IMR-90 (cell line): ENCODE measurements at regions not wholly inside any gene's neighbourhood (a gene's known extent, or its start where the extent isn't known, plus 50 kb on each side); places are given as distances from the start of the nearest gene placed in this dataset.

Experiments
- BHLHE40 ChIP-seq: fragments of 150-350 bp; IDR thresholded peaks from 2 replicates; pipeline ENCODE4 v1.6.1; 2016; ENCODE audit warnings: mild to moderate bottlenecking, low read depth, low read length
- CEBPB ChIP-seq: IDR thresholded peaks from 2 replicates; pipeline ENCODE4 v1.6.1; 2012; ENCODE audit warnings: low read depth, low read length, improper control_type of control experiment
- MXI1 ChIP-seq: IDR thresholded peaks from 2 replicates; pipeline ENCODE4 v1.6.1; 2012; ENCODE audit warnings: low read depth, mild to moderate bottlenecking, low read length, moderate library complexity, borderline replicate concordance
- POLR2A ChIP-seq: IDR thresholded peaks from 2 replicates; pipeline ENCODE4 v1.6.1; 2012; ENCODE audit warnings: mild to moderate bottlenecking, low read depth, low read length
- RAD21 ChIP-seq: IDR thresholded peaks from 2 replicates; pipeline ENCODE4 v1.6.1; 2012; ENCODE audit warnings: low read length, improper control_type of control experiment
- RCOR1 ChIP-seq: IDR thresholded peaks from 2 replicates; pipeline ENCODE4 v1.6.1; 2012; ENCODE audit warnings: mild to moderate bottlenecking, low read length, improper control_type of control experiment; ENCODE audit not compliant: insufficient replicate concordance
- RFX5 ChIP-seq: IDR thresholded peaks from 2 replicates; pipeline ENCODE4 v1.8.0; 2012; ENCODE audit warnings: low read depth, mild to moderate bottlenecking, low read length, moderate library complexity
- TF ChIP-seq, protein P1 (sequence below): conservative IDR thresholded peaks from 2 replicates; pipeline ENCODE4 v1.5.1; 2012; ENCODE audit warnings: mild to moderate bottlenecking, low read depth, low read length, improper control_type of control experiment
- TF ChIP-seq, protein P2 (sequence below): fragments of 150-350 bp; IDR thresholded peaks from 2 replicates; pipeline ENCODE4 v1.6.1; 2017; ENCODE audit warnings: mild to moderate bottlenecking, antibody characterized with exemption, low read length, low read depth

DNA sequence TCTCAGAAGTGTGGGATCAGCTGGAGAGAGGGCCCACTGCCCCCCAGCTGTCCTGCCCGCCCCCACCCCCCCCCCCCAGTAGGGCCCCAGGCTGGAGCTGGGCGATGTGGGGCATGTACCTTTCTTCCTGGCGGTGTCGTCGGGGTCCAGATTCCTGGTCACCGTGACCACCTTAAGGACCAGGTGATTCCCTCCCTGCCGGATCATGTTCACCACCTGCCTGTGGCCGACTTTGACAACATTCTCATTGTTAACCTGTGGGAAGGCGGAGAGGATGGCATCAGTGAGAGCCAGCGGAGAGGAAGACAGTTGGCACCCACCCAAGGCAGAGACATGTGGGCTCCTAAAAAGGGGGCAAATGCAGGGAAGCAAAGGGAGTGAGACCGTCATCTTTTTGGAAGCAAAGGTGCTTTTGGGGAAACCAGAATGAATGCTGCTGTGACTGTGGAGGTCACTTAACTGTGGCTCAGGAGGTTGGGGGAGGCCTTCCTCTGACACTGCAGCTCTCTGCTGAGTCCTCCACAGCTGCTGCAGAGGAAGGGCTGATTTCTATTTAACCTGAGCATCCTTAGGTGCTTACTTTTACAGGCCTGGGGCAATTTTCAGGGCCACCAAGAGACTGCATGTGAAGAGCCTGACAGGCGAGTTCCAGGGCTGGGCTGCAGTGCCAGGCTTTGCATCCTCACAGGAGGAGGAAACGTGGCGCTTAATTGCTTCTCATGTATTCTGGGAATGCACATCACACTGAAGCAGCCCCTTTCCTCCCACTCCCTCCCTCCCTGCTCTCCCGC, 104.5 kb downstream of the CTTN start:
- TF ChIP-seq, protein P1, sequence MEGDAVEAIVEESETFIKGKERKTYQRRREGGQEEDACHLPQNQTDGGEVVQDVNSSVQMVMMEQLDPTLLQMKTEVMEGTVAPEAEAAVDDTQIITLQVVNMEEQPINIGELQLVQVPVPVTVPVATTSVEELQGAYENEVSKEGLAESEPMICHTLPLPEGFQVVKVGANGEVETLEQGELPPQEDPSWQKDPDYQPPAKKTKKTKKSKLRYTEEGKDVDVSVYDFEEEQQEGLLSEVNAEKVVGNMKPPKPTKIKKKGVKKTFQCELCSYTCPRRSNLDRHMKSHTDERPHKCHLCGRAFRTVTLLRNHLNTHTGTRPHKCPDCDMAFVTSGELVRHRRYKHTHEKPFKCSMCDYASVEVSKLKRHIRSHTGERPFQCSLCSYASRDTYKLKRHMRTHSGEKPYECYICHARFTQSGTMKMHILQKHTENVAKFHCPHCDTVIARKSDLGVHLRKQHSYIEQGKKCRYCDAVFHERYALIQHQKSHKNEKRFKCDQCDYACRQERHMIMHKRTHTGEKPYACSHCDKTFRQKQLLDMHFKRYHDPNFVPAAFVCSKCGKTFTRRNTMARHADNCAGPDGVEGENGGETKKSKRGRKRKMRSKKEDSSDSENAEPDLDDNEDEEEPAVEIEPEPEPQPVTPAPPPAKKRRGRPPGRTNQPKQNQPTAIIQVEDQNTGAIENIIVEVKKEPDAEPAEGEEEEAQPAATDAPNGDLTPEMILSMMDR: no peak
- TF ChIP-seq POLR2A (no peak), CEBPB (no peak), MXI1 (no peak), RFX5 (no peak), BHLHE40 (no peak), RAD21 (no peak), RCOR1 (no peak)
- TF ChIP-seq, protein P2, sequence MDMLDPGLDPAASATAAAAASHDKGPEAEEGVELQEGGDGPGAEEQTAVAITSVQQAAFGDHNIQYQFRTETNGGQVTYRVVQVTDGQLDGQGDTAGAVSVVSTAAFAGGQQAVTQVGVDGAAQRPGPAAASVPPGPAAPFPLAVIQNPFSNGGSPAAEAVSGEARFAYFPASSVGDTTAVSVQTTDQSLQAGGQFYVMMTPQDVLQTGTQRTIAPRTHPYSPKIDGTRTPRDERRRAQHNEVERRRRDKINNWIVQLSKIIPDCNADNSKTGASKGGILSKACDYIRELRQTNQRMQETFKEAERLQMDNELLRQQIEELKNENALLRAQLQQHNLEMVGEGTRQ: no peak
